ENCODE measurements at regions not wholly inside any gene's neighbourhood (a gene's known extent, or its start where the extent isn't known, plus 50 kb on each side); places are given as distances from the start of the nearest gene placed in this dataset.

- Histone ChIP-seq H3K27me3 (ENCODE audit: insufficient read depth, low read length) (no peaks in the 10 kb centered on the region), H2AFZ (ENCODE audit: low read length) (no peak overlapping the region), H3K27ac (ENCODE audit: low read depth, low read length) (no peak overlapping the region), H3K4me3 (ENCODE audit: insufficient read depth, low read length) (no peak overlapping the region), H4K20me1 (ENCODE audit: insufficient read depth, low read length) (no peaks in the 10 kb centered on the region), H3K36me3 (ENCODE audit: insufficient read depth, low read length) (no peaks in the 10 kb centered on the region), H3K9me3 (ENCODE audit: low read depth, low read length) (no peaks in the 10 kb centered on the region), H3K4me1 (ENCODE audit: insufficient read depth, low read length) (no peaks in the 10 kb centered on the region), H3K79me2 (ENCODE audit: insufficient read depth, low read length) (no peaks in the 10 kb centered on the region), H3K4me2 (ENCODE audit: insufficient read depth, low read length) (no peak overlapping the region)
- TF ChIP-seq CTCF (IDR thresholded peaks at IDR 0.05; ENCODE audit: extremely low read depth, low read depth, low read length): no peak
- DNase-seq (ENCODE audit: insufficient read length, low spot score, missing footprints): no peak
These were observed 106.9 kb downstream of the BACH1 start for GRCh38 chr21:29405503-29406122.

- no peak overlapping the region for H3K27ac ChIP-seq (ENCODE audit: low read depth, low read length)
- no peak overlapping the region for H2AFZ ChIP-seq (ENCODE audit: low read length)
- TF ChIP-seq CTCF (IDR thresholded peaks at IDR 0.05; ENCODE audit: extremely low read depth, low read depth, low read length): no peak
- no peak for DNase-seq (ENCODE audit: insufficient read length, low spot score, missing footprints)
- no peak overlapping the region for H3K4me3 ChIP-seq (ENCODE audit: insufficient read depth, low read length)
- no peak overlapping the region for H3K4me2 ChIP-seq (ENCODE audit: insufficient read depth, low read length)
- H3K27me3 ChIP-seq (ENCODE audit: insufficient read depth, low read length): no peaks in the 10 kb centered on the region
- no peaks in the 10 kb centered on the region for H3K4me1 ChIP-seq (ENCODE audit: insufficient read depth, low read length)
- no peaks in the 10 kb centered on the region for H3K79me2 ChIP-seq (ENCODE audit: insufficient read depth, low read length)
- no peaks in the 10 kb centered on the region for H3K9me3 ChIP-seq (ENCODE audit: low read depth, low read length)
- H3K36me3 ChIP-seq (ENCODE audit: insufficient read depth, low read length): no peaks in the 10 kb centered on the region
- no peaks in the 10 kb centered on the region for H4K20me1 ChIP-seq (ENCODE audit: insufficient read depth, low read length)
These were observed 107.7 kb downstream of the BACH1 start for GRCh38 chr21:29406385-29406784.

- H3K27me3 ChIP-seq (ENCODE audit: insufficient read depth, low read length): no peaks in the 10 kb centered on the region
- H3K4me2 ChIP-seq (ENCODE audit: insufficient read depth, low read length): no peak overlapping the region
- no peaks in the 10 kb centered on the region for H3K36me3 ChIP-seq (ENCODE audit: insufficient read depth, low read length)
- no peak overlapping the region for H3K27ac ChIP-seq (ENCODE audit: low read depth, low read length)
- H4K20me1 ChIP-seq (ENCODE audit: insufficient read depth, low read length): no peaks in the 10 kb centered on the region
- no peak overlapping the region for H3K4me3 ChIP-seq (ENCODE audit: insufficient read depth, low read length)
- no peaks in the 10 kb centered on the region for H3K9me3 ChIP-seq (ENCODE audit: low read depth, low read length)
- DNase-seq (ENCODE audit: insufficient read length, low spot score, missing footprints): no peak
- H2AFZ ChIP-seq (ENCODE audit: low read length): no peak overlapping the region
- no peaks in the 10 kb centered on the region for H3K79me2 ChIP-seq (ENCODE audit: insufficient read depth, low read length)
- TF ChIP-seq CTCF (IDR thresholded peaks at IDR 0.05; ENCODE audit: extremely low read depth, low read depth, low read length): no peak
- H3K4me1 ChIP-seq (ENCODE audit: insufficient read depth, low read length): no peaks in the 10 kb centered on the region
These were observed 108.8 kb downstream of the BACH1 start for GRCh38 chr21:29407571-29407970.

GRCh38 chr21:29413683-29414082 lies 115.0 kb downstream of the BACH1 start:
- no peak for TF ChIP-seq CTCF (IDR thresholded peaks at IDR 0.05; ENCODE audit: extremely low read depth, low read depth, low read length)
- DNase-seq (ENCODE audit: insufficient read length, low spot score, missing footprints): no peak
- no peak overlapping the region for H2AFZ ChIP-seq (ENCODE audit: low read length)
- no peaks in the 10 kb centered on the region for H3K4me1 ChIP-seq (ENCODE audit: insufficient read depth, low read length)
- H4K20me1 ChIP-seq (ENCODE audit: insufficient read depth, low read length): no peaks in the 10 kb centered on the region
- no peaks in the 10 kb centered on the region for H3K27me3 ChIP-seq (ENCODE audit: insufficient read depth, low read length)
- H3K27ac ChIP-seq (ENCODE audit: low read depth, low read length): no peak overlapping the region
- no peak overlapping the region for H3K4me3 ChIP-seq (ENCODE audit: insufficient read depth, low read length)
- no peaks in the 10 kb centered on the region for H3K9me3 ChIP-seq (ENCODE audit: low read depth, low read length)
- peaks cover 3% of the 10 kb centered on the region for H3K36me3 ChIP-seq (ENCODE audit: insufficient read depth, low read length)
- no peak overlapping the region for H3K4me2 ChIP-seq (ENCODE audit: insufficient read depth, low read length)
- H3K79me2 ChIP-seq (ENCODE audit: insufficient read depth, low read length): no peaks in the 10 kb centered on the region
